GM12878 (cell line): ENCODE measurements at regions not wholly inside any gene's neighbourhood (a gene's known extent, or its start where the extent isn't known, plus 50 kb on each side); places are given as distances from the start of the nearest gene placed in this dataset.

Experiments used
- CTCF ChIP-seq, 3 experiments: IDR thresholded peaks in 2 of 3; conservative IDR thresholded peaks in 1 of 3; 2 replicates each; pipeline ENCODE4 v1.5.1; 2011; ENCODE audit warnings: low read depth in 3 of 3, low read length in 3 of 3, mild to moderate bottlenecking in 3 of 3, control low read depth in 2 of 3, moderate library complexity in 2 of 3, inconsistent platforms in 1 of 3, mixed read lengths in 1 of 3; ENCODE audit not compliant: control insufficient read depth in 2 of 3, insufficient read depth in 1 of 3; ENCODE audit errors: extremely low read depth in 1 of 3
- GABPA ChIP-seq: IDR thresholded peaks from 2 replicates; pipeline ENCODE4 v1.6.1; 2014; ENCODE audit warnings: antibody characterized with exemption, low read depth, mild to moderate bottlenecking, inconsistent platforms
- REST ChIP-seq: IDR thresholded peaks from 2 replicates; pipeline ENCODE4 v1.6.1; 2012; ENCODE audit warnings: mild to moderate bottlenecking, low read depth, low read length

GRCh38 chr3:67831262-67831661 lies 176.8 kb upstream of the SUCLG2 start:
- TF ChIP-seq GABPA (no peak), REST (no peak), CTCF (IDR thresholded peaks at IDR 0.05 in 2 of 3, conservative IDR thresholded peaks at IDR 0.05 in 1 of 3; ENCODE audit: control insufficient read depth in 2 of 3, extremely low read depth in 1 of 3, insufficient read depth in 1 of 3, low read depth in 3 of 3, low read length in 3 of 3) (no peak)
